Panc1 (cell line): ENCODE measurements at regions not wholly inside any gene's neighbourhood (a gene's known extent, or its start where the extent isn't known, plus 50 kb on each side); places are given as distances from the start of the nearest gene placed in this dataset.
A peak's percentile ranks its signal among the peaks of the same experiment; 100 is the strongest.

Source experiments
- ATAC-seq: fragments of 200-7000 bp; cut with Tn5 transposase; 2 replicates; pipeline ENCODE4 v1.9.1; 2020; ENCODE audit warnings: mild to moderate bottlenecking, moderate library complexity
- BruUV-seq: library from RNA; stranded (reverse); fragments of 400-500 nt; replicated peaks from 2 replicates; lab custom pipeline; 2021; lab: Mats Ljungman, UMichigan
- CTCF ChIA-PET: fragments of 300-600 bp; sonication (Branson Sonifier 250); formaldehyde crosslinking; loops from one replicate; lab custom pipeline; 2022; ENCODE audit warnings: antibody characterized with exemption; lab: Charles Lee
- POLR2A ChIA-PET: fragments of 300-600 bp; sonication (Branson Sonifier 250); formaldehyde crosslinking; loops from one replicate; lab custom pipeline; 2022; ENCODE audit warnings: antibody characterized with exemption; lab: Charles Lee
- DNase-seq: peaks from one replicate; pipeline ENCODE4 v3.0.0-alpha.2; 2010; ENCODE audit warnings: low read depth, low spot score
- H3K27ac ChIP-seq: 2 replicates; pipeline ENCODE4 v1.5.1; 2011; ENCODE audit warnings: mild to moderate bottlenecking, low read length, inconsistent platforms
- H3K27me3 ChIP-seq: fragments of 200-500 bp; sonication (Bioruptor generic); 2 replicates; pipeline ENCODE4 v1.6.0; 2014; ENCODE audit warnings: low read length, inconsistent platforms; ENCODE audit not compliant: control insufficient read depth, insufficient read depth
- H3K36me3 ChIP-seq: fragments of 200-500 bp; sonication (Bioruptor generic); 2 replicates; pipeline ENCODE4 v1.5.1; 2014; ENCODE audit warnings: inconsistent platforms, mild to moderate bottlenecking, low read length, moderate library complexity; ENCODE audit not compliant: control insufficient read depth, insufficient read depth
- H3K4me1 ChIP-seq: 2 replicates; pipeline ENCODE4 v1.5.1; 2011; ENCODE audit warnings: inconsistent platforms, mild to moderate bottlenecking, low read length, moderate library complexity; ENCODE audit not compliant: control insufficient read depth, insufficient read depth
- H3K4me3 ChIP-seq, 2 experiments: 2 replicates each; pipeline ENCODE4 v1.5.1; 2011 to 2012; ENCODE audit warnings: low read depth in 2 of 2, low read length in 2 of 2, mild to moderate bottlenecking in 2 of 2, inconsistent platforms in 1 of 2, moderate library complexity in 1 of 2
- H3K9me3 ChIP-seq: fragments of 200-500 bp; sonication (Bioruptor generic); 2 replicates; pipeline ENCODE4 v1.5.1; 2014; ENCODE audit warnings: low read depth, mild to moderate bottlenecking, inconsistent platforms, low read length, moderate library complexity; ENCODE audit not compliant: control insufficient read depth, insufficient read depth
- CTCF ChIP-seq: fragments of 450-650 bp; IDR thresholded peaks from 2 replicates; pipeline ENCODE4 v1.5.1; 2017; ENCODE audit warnings: mild to moderate bottlenecking
- POLR2AphosphoS5 ChIP-seq: IDR thresholded peaks from 2 replicates; pipeline ENCODE4 v1.6.1; 2012; ENCODE audit warnings: mild to moderate bottlenecking, low read depth, low read length, moderate library complexity
- REST ChIP-seq, 2 experiments: IDR thresholded peaks; 2 replicates each; pipeline ENCODE4 v1.6.1; 2011 to 2012; ENCODE audit warnings: low read depth in 2 of 2, control low read depth in 1 of 2, low read length in 1 of 2, mild to moderate bottlenecking in 1 of 2, moderate library complexity in 1 of 2; ENCODE audit not compliant: insufficient read depth in 1 of 2
- SIN3A ChIP-seq: IDR thresholded peaks from 2 replicates; pipeline ENCODE4 v1.6.1; 2012; ENCODE audit warnings: low read depth, mild to moderate bottlenecking, low read length, moderate library complexity, borderline replicate concordance; ENCODE audit not compliant: insufficient read depth
- TCF7L2 ChIP-seq: IDR thresholded peaks from 2 replicates; pipeline ENCODE4 v1.6.1; 2011; ENCODE audit warnings: mild to moderate bottlenecking, low read depth, low read length, inconsistent platforms
- in situ Hi-C: cut with HindIII; loops from 2 replicates; pipeline ENCODE4 v1.10.0; 2016; ENCODE audit warnings: low sequenced_read_pairs, low pct_unique_long_range_greater_than_20kb
- intact Hi-C: fragments of 100-400 bp; cut with micrococcal nuclease; formaldehyde crosslinking; loops from one replicate; pipeline ENCODE4 v1.10.0; 2022; ENCODE audit not compliant: unreplicated experiment

GRCh38 chr1:238488401-238488800 is 597.7 kb upstream of the ZP4 start:
- Histone ChIP-seq H3K4me3 (no peak overlapping the region), H3K9me3 (no peaks in the 10 kb centered on the region), H3K27me3 (no peaks in the 10 kb centered on the region), H3K4me1 (no peaks in the 10 kb centered on the region; the same call in 1 of the 2 replicates), H3K36me3 (no peaks in the 10 kb centered on the region), H3K27ac (no peak overlapping the region)
- in situ Hi-C loops (no loop called here), intact Hi-C loops (no loop called here)
- no peak for TF ChIP-seq CTCF
- TF ChIP-seq SIN3A = no peak
- no peak for TF ChIP-seq TCF7L2
- TF ChIP-seq REST (IDR thresholded peaks at IDR 0.05; ENCODE audit: insufficient read depth in 1 of 2, low read depth in 2 of 2, low read length in 1 of 2) = no peak
- no peak for TF ChIP-seq POLR2AphosphoS5
- ChIA-PET CTCF (no interaction called here), POLR2A (no interaction called here)
- no peak for ATAC-seq
- BruUV-seq = no TSS peak
- no peak for DNase-seq

- TF ChIP-seq SIN3A = no peak
- ATAC-seq = no peak
These were observed 597.2 kb upstream of the ZP4 start for GRCh38 chr1:238487931-238488330.

GRCh38 chr1:238485912-238486209 is 595.1 kb upstream of the ZP4 start:
- POLR2A ChIA-PET = no interaction called here
- CTCF ChIA-PET = no interaction called here
- intact Hi-C loops (no loop called here), in situ Hi-C loops (no loop called here)
- Histone ChIP-seq H3K4me1 (no peaks in the 10 kb centered on the region; the same call in 1 of the 2 replicates), H3K27me3 (no peaks in the 10 kb centered on the region), H3K9me3 (no peaks in the 10 kb centered on the region), H3K27ac (peak overlapping the region; percentile 79), H3K36me3 (no peaks in the 10 kb centered on the region), H3K4me3 (peak overlapping the region; percentile 59 to 76)
- no peak for TF ChIP-seq SIN3A
- no peak for TF ChIP-seq CTCF
- TF ChIP-seq REST (IDR thresholded peaks at IDR 0.05; ENCODE audit: insufficient read depth in 1 of 2, low read depth in 2 of 2, low read length in 1 of 2) = no peak
- peak; percentile 87 for ATAC-seq
- no TSS peak for BruUV-seq
- no peak for DNase-seq

More at GRCh38 chr1:238487931-238488330, 597.2 kb upstream of the ZP4 start:
- in situ Hi-C loops = no loop called here
- no peaks in the 10 kb centered on the region; the same call in 1 of the 2 replicates for H3K4me1 ChIP-seq
- no peaks in the 10 kb centered on the region for H3K27me3 ChIP-seq
- ChIA-PET POLR2A (no interaction called here), CTCF (no interaction called here)
- BruUV-seq = no TSS peak
- no peak overlapping the region for H3K27ac ChIP-seq
- no peak for DNase-seq
- H3K36me3 ChIP-seq = no peaks in the 10 kb centered on the region
- H3K9me3 ChIP-seq = no peaks in the 10 kb centered on the region
- intact Hi-C loops = no loop called here
- no peak overlapping the region for H3K4me3 ChIP-seq
